ENCODE measurements at regions not wholly inside any gene's neighbourhood (a gene's known extent, or its start where the extent isn't known, plus 50 kb on each side); places are given as distances from the start of the nearest gene placed in this dataset.

- no peak for DNase-seq (ENCODE audit: low spot score)
- no peak overlapping the region for H3K27ac ChIP-seq (ENCODE audit: low read depth, low read length, poor library complexity, severe bottlenecking)
- intact Hi-C loops (cut with micrococcal nuclease; ENCODE audit: unreplicated experiment): no loop called here
- H3K9me3 ChIP-seq (ENCODE audit: low read depth, low read length, poor library complexity, severe bottlenecking): no peaks in the 10 kb centered on the region
- no peak for TF ChIP-seq EZH2 (IDR thresholded peaks at IDR 0.05; ENCODE audit: borderline replicate concordance, low read depth, low read length, poor library complexity, severe bottlenecking)
- no peak for TF ChIP-seq CTCF (conservative IDR thresholded peaks at IDR 0.05; ENCODE audit: low read depth, low read length)
- POLR2A ChIA-PET (ENCODE audit: low non-redundant PET): no interaction called here
- H3K4me3 ChIP-seq (ENCODE audit: low read depth, low read length, poor library complexity, severe bottlenecking): no peak overlapping the region
- no peaks in the 10 kb centered on the region for H3K27me3 ChIP-seq (replicated peaks; ENCODE audit: insufficient read depth, low read depth, low read length, poor library complexity)
- CTCF ChIA-PET: no interaction called here
- H3K36me3 ChIP-seq (ENCODE audit: insufficient read depth, low read length, poor library complexity, severe bottlenecking): no peaks in the 10 kb centered on the region
- H3K4me1 ChIP-seq (ENCODE audit: insufficient read depth, low read length, poor library complexity, severe bottlenecking): no peaks in the 10 kb centered on the region
- no TSS peak for BruUV-seq (replicated peaks)
These were observed 59.1 kb upstream of the CCL2 start for GRCh38 chr17:34195987-34196386.

GRCh38 chr17:34198519-34198918 is 56.6 kb upstream of the CCL2 start:
- BruUV-seq (replicated peaks): no TSS peak
- H3K9me3 ChIP-seq (ENCODE audit: low read depth, low read length, poor library complexity, severe bottlenecking): no peaks in the 10 kb centered on the region
- CTCF ChIA-PET: no interaction called here
- intact Hi-C loops (cut with micrococcal nuclease; ENCODE audit: unreplicated experiment): no loop called here
- no peaks in the 10 kb centered on the region for H3K27me3 ChIP-seq (replicated peaks; ENCODE audit: insufficient read depth, low read depth, low read length, poor library complexity)
- H3K36me3 ChIP-seq (ENCODE audit: insufficient read depth, low read length, poor library complexity, severe bottlenecking): no peaks in the 10 kb centered on the region
- no peak for TF ChIP-seq EZH2 (IDR thresholded peaks at IDR 0.05; ENCODE audit: borderline replicate concordance, low read depth, low read length, poor library complexity, severe bottlenecking)
- no peak for TF ChIP-seq CTCF (conservative IDR thresholded peaks at IDR 0.05; ENCODE audit: low read depth, low read length)
- no peak overlapping the region for H3K4me3 ChIP-seq (ENCODE audit: low read depth, low read length, poor library complexity, severe bottlenecking)
- no peak for DNase-seq (ENCODE audit: low spot score)
- H3K4me1 ChIP-seq (ENCODE audit: insufficient read depth, low read length, poor library complexity, severe bottlenecking): no peaks in the 10 kb centered on the region
- no peak overlapping the region for H3K27ac ChIP-seq (ENCODE audit: low read depth, low read length, poor library complexity, severe bottlenecking)
- POLR2A ChIA-PET (ENCODE audit: low non-redundant PET): no interaction called here

- POLR2A ChIA-PET (ENCODE audit: low non-redundant PET): no interaction called here
These were observed 55.6 kb upstream of the CCL2 start for GRCh38 chr17:34199454-34199853.

More at GRCh38 chr17:34199454-34199853, 55.6 kb upstream of the CCL2 start:
- TF ChIP-seq CTCF (conservative IDR thresholded peaks at IDR 0.05; ENCODE audit: low read depth, low read length) (no peak), EZH2 (IDR thresholded peaks at IDR 0.05; ENCODE audit: borderline replicate concordance, low read depth, low read length, poor library complexity, severe bottlenecking) (no peak)
- H3K27ac ChIP-seq (ENCODE audit: low read depth, low read length, poor library complexity, severe bottlenecking): no peak overlapping the region
- intact Hi-C loops (cut with micrococcal nuclease; ENCODE audit: unreplicated experiment): no loop called here
- no TSS peak for BruUV-seq (replicated peaks)
- CTCF ChIA-PET: interaction anchor here (2.5 kb wide), 1 partner anchor 162 kb away, joined by 7 read pairs; no protein-coding TSS in a partner anchor
- H3K36me3 ChIP-seq (ENCODE audit: insufficient read depth, low read length, poor library complexity, severe bottlenecking): no peaks in the 10 kb centered on the region
- H3K27me3 ChIP-seq (replicated peaks; ENCODE audit: insufficient read depth, low read depth, low read length, poor library complexity): no peaks in the 10 kb centered on the region
- no peak for DNase-seq (ENCODE audit: low spot score)
- no peak overlapping the region for H3K4me3 ChIP-seq (ENCODE audit: low read depth, low read length, poor library complexity, severe bottlenecking)
- no peaks in the 10 kb centered on the region for H3K4me1 ChIP-seq (ENCODE audit: insufficient read depth, low read length, poor library complexity, severe bottlenecking)
- no peaks in the 10 kb centered on the region for H3K9me3 ChIP-seq (ENCODE audit: low read depth, low read length, poor library complexity, severe bottlenecking)
